Activated CD8-positive, alpha-beta memory T cell treated with anti-CD3 and anti-CD28 coated beads, Interleukin-2, amount 50 U/mL, for 1 hour (primary cell): ENCODE measurements at regions not wholly inside any gene's neighbourhood (a gene's known extent, or its start where the extent isn't known, plus 50 kb on each side); places are given as distances from the start of the nearest gene placed in this dataset.
"Not testable (repeated sequence)": the region's sequence is repeated elsewhere in the genome, so short reads cannot be mapped to it uniquely, and the experiment has no call there.

Experiments used
- DNase-seq: peaks from one replicate; pipeline ENCODE4 v3.0.0-alpha.2; 2020; ENCODE audit errors: extremely low read depth

- DNase-seq: no peak
These were observed 56.7 kb upstream of the RAB6C start for GRCh38 chr2:129922571-129923264.

- no peak for DNase-seq
These were observed 56.0 kb upstream of the RAB6C start for GRCh38 chr2:129923265-129924091.

- DNase-seq: not testable (repeated sequence)
These were observed 55.4 kb upstream of the RAB6C start for GRCh38 chr2:129924115-129924514.

GRCh38 chr2:129925381-129925780 is 54.1 kb upstream of the RAB6C start:
- no peak for DNase-seq

GRCh38 chr2:129927696-129928095 is 51.8 kb upstream of the RAB6C start:
- no peak for DNase-seq

- DNase-seq: no peak
These were observed 49.9 kb upstream of the RAB6C start for GRCh38 chr2:129929321-129930290.
